ENCODE measurements at regions not wholly inside any gene's neighbourhood (a gene's known extent, or its start where the extent isn't known, plus 50 kb on each side); places are given as distances from the start of the nearest gene placed in this dataset.

DNA sequence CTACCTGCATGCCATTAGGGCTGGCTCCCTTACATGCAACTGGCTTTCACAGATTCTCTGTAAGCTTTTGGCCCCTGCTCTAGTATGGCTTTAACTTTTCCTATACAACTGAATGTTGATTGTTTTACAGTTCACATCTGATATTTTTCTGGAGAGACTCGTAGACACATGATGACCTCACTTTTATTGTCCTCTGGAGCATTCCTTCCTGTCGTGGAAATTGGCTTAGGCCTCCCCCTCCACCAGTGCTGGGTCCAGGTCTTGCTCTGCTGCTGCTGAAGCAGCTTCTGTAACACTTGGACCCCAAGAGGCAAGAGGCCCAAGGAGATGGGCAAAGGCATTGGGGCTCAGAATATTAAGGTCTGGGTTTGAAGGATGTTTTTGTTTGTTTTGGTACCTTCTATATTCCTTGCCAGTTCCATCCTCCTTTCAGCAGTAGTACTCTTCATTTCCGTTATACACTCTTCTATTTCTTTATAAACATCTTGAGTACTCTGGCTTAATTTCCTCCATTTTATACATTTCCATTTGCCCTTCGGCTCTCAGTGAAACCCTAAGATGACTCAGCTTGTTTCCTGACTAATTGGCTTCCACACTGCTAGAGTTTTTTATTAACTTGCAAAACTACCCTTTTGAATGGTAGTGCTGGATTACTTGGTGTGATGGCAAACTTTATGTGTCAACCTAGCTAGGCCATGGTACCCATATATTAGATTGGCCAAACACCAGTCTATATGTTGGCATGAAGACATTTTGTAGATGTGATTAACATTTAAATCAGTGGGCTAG lies 219.8 kb downstream of the CDCA7 start:
- ATAC-seq (ENCODE audit: insufficient read depth, low FRiP score) (no peak), DNase-seq (no peak)
- Histone ChIP-seq H3K9me3 (ENCODE audit: control insufficient read depth in 4 of 4, insufficient read depth in 3 of 4, low read length in 3 of 4) (no peaks in the 10 kb centered on the region), H3K27me3 (ENCODE audit: control insufficient read depth in 3 of 3, insufficient read depth in 3 of 3, low read length in 2 of 3) (no peaks in the 10 kb centered on the region), H3K4me1 (ENCODE audit: control insufficient read depth in 5 of 5, insufficient read depth in 5 of 5, low read length in 5 of 5) (peaks cover 0 to 10% (median 0%) of the 10 kb centered on the region in 5 donors), H3K36me3 (ENCODE audit: control insufficient read depth in 4 of 4, insufficient read depth in 4 of 4, low read length in 4 of 4) (no peaks in the 10 kb centered on the region), H3K9ac (ENCODE audit: insufficient read depth in 1 of 2, low read length in 2 of 2) (no peak overlapping the region), H3K27ac (ENCODE audit: low read depth in 1 of 2, low read length in 1 of 2) (no peak overlapping the region), H3K4me3 (no peak overlapping the region)
- TF ChIP-seq, protein P1, sequence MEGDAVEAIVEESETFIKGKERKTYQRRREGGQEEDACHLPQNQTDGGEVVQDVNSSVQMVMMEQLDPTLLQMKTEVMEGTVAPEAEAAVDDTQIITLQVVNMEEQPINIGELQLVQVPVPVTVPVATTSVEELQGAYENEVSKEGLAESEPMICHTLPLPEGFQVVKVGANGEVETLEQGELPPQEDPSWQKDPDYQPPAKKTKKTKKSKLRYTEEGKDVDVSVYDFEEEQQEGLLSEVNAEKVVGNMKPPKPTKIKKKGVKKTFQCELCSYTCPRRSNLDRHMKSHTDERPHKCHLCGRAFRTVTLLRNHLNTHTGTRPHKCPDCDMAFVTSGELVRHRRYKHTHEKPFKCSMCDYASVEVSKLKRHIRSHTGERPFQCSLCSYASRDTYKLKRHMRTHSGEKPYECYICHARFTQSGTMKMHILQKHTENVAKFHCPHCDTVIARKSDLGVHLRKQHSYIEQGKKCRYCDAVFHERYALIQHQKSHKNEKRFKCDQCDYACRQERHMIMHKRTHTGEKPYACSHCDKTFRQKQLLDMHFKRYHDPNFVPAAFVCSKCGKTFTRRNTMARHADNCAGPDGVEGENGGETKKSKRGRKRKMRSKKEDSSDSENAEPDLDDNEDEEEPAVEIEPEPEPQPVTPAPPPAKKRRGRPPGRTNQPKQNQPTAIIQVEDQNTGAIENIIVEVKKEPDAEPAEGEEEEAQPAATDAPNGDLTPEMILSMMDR (IDR thresholded peaks at IDR 0.05; ENCODE audit: control extremely low read depth, extremely low read depth), result no peak
- 63 to 72% methylated on average over 4 of the region's 4 CpGs for WGBS, 2 donors

DNA sequence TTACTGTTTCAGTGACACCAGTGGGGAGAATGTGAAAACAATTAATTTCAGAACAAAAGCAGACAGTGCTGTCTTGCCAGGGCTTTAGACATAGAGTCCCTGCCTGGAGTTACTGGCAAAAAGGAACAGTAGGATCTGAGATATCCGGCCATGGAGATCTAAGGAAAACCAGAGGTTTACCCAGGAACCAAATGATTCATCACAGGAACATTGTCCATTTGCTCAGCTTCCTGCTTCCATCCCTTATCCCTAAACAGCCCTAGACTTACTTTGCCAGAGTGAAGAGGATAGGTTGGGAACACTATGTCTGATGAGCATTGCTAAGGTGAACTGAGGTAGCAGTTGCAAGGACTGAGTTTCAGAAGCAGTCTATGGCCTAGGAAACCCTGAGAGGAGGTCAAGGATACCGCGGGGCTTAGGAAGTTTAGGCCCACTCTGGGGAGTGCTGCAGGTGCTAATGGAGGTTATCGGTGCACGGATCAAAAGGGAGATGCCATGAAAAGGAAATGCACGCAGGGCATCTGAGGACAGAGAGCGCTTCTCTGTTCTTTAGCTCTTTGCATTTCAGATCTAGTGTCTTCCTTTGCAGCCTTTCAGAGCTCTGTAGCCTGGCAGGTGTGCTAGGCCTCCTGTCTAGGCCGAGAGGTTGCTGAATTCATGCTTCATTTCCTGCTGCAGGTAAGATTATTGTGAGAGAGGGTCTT lies 223.9 kb downstream of the CDCA7 start:
- no peaks in the 10 kb centered on the region for H3K9me3 ChIP-seq (ENCODE audit: control insufficient read depth in 4 of 4, insufficient read depth in 3 of 4, low read length in 3 of 4)
- no peak overlapping the region for H3K4me3 ChIP-seq
- no peaks in the 10 kb centered on the region for H3K4me1 ChIP-seq (ENCODE audit: control insufficient read depth in 5 of 5, insufficient read depth in 5 of 5, low read length in 5 of 5)
- H3K9ac ChIP-seq (ENCODE audit: insufficient read depth in 1 of 2, low read length in 2 of 2), result no peak overlapping the region
- no peaks in the 10 kb centered on the region for H3K27me3 ChIP-seq (ENCODE audit: control insufficient read depth in 3 of 3, insufficient read depth in 3 of 3, low read length in 2 of 3)
- ATAC-seq (ENCODE audit: insufficient read depth, low FRiP score) (no peak), DNase-seq (no peak)
- WGBS, 2 donors, result 93 to 95% methylated on average over 8 of the region's 8 CpGs
- TF ChIP-seq, protein P1 (IDR thresholded peaks at IDR 0.05; ENCODE audit: control extremely low read depth, extremely low read depth), result no peak
- no peaks in the 10 kb centered on the region for H3K36me3 ChIP-seq (ENCODE audit: control insufficient read depth in 4 of 4, insufficient read depth in 4 of 4, low read length in 4 of 4)
- H3K27ac ChIP-seq (ENCODE audit: low read depth in 1 of 2, low read length in 1 of 2), result no peak overlapping the region

DNA sequence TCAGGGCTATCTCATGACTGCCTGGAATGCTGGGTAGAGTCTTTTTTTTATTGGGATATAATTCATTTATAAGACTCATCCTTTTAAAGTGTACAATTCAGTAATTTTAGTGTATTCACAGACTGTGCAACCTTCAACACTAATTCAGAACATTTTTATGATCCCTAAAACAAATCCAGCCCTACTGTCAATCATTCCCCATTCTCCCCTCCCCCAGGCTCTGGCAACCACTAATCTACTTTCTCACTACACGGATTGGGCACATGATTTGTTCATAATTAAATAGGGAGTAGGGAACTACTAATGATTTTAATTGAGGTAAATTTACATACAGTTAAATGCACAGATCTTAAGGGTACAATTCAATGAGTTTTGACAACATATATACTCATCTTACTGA lies 225.7 kb downstream of the CDCA7 start:
- Histone ChIP-seq H3K9me3 (ENCODE audit: control insufficient read depth in 4 of 4, insufficient read depth in 3 of 4, low read length in 3 of 4) (peaks cover 0 to 1% (median 0%) of the 10 kb centered on the region in 4 donors), H3K27ac (ENCODE audit: low read depth in 1 of 2, low read length in 1 of 2) (no peak overlapping the region), H3K27me3 (ENCODE audit: control insufficient read depth in 3 of 3, insufficient read depth in 3 of 3, low read length in 2 of 3) (no peaks in the 10 kb centered on the region), H3K36me3 (ENCODE audit: control insufficient read depth in 4 of 4, insufficient read depth in 4 of 4, low read length in 4 of 4) (no peaks in the 10 kb centered on the region), H3K4me1 (ENCODE audit: control insufficient read depth in 5 of 5, insufficient read depth in 5 of 5, low read length in 5 of 5) (no peaks in the 10 kb centered on the region), H3K4me3 (no peak overlapping the region), H3K9ac (ENCODE audit: insufficient read depth in 1 of 2, low read length in 2 of 2) (no peak overlapping the region)
- ATAC-seq (ENCODE audit: insufficient read depth, low FRiP score) (no peak), DNase-seq (no peak)
- WGBS, 2 donors, result 78 to 90% methylated on average over 1 of the region's 1 CpG
- TF ChIP-seq, protein P1 (IDR thresholded peaks at IDR 0.05; ENCODE audit: control extremely low read depth, extremely low read depth), result no peak

Measured in lung (tissue), 11 donors.